Bronchial epithelial cell (primary cell): ENCODE measurements at regions not wholly inside any gene's neighbourhood (a gene's known extent, or its start where the extent isn't known, plus 50 kb on each side); places are given as distances from the start of the nearest gene placed in this dataset.

ENCODE experiments used
- DNase-seq: peaks from one replicate; pipeline ENCODE4 v3.0.0-alpha.2; 2010; ENCODE audit warnings: low read depth
- FAIRE-seq: peaks from 2 replicates; lab custom pipeline; 2011; peaks lifted over from hg19 to GRCh38; lab: Jason Lieb, UNC
- H3K27me3 ChIP-seq: 2 replicates; pipeline ENCODE4 v1.5.1; 2011; ENCODE audit warnings: low read length; ENCODE audit not compliant: control insufficient read depth, insufficient read depth
- H3K36me3 ChIP-seq: 2 replicates; pipeline ENCODE4 v1.5.1; 2011; ENCODE audit warnings: low read length; ENCODE audit not compliant: control insufficient read depth, insufficient read depth
- H3K4me3 ChIP-seq: 2 replicates; pipeline ENCODE4 v1.5.1; 2011; ENCODE audit warnings: mild to moderate bottlenecking, low read depth, low read length, control low read depth
- CTCF ChIP-seq: IDR thresholded peaks from 2 replicates; pipeline ENCODE4 v1.5.1; 2011; ENCODE audit warnings: mild to moderate bottlenecking, moderate library complexity, low read length, control low read depth, inconsistent platforms; ENCODE audit not compliant: insufficient read depth, severe bottlenecking

GRCh38 chr2:67516899-67517530 is 119.9 kb downstream of the ETAA1 start:
- DNase-seq: no peak
- no peaks in the 10 kb centered on the region for H3K36me3 ChIP-seq
- no peaks in the 10 kb centered on the region for H3K27me3 ChIP-seq
- H3K4me3 ChIP-seq: no peak overlapping the region
- no peak for TF ChIP-seq CTCF
- no peak for FAIRE-seq

GRCh38 chr2:67522148-67522547 is 125.0 kb downstream of the ETAA1 start:
- FAIRE-seq (no peak), DNase-seq (no peak)
- no peak for TF ChIP-seq CTCF
- Histone ChIP-seq H3K36me3 (no peaks in the 10 kb centered on the region), H3K27me3 (no peaks in the 10 kb centered on the region), H3K4me3 (no peak overlapping the region)

- Histone ChIP-seq H3K4me3 (no peak overlapping the region), H3K27me3 (no peaks in the 10 kb centered on the region), H3K36me3 (no peaks in the 10 kb centered on the region)
- DNase-seq: peak; percentile 61
- no peak for TF ChIP-seq CTCF
- peak; percentile 13 for FAIRE-seq
These were observed 127.1 kb downstream of the ETAA1 start for GRCh38 chr2:67524213-67524612.

GRCh38 chr2:67524777-67525176 is 127.6 kb downstream of the ETAA1 start:
- no peak for FAIRE-seq

GRCh38 chr2:67526283-67526682 is 129.2 kb downstream of the ETAA1 start:
- DNase-seq (peak; percentile 75), FAIRE-seq (no peak)
- Histone ChIP-seq H3K27me3 (no peaks in the 10 kb centered on the region), H3K4me3 (no peak overlapping the region), H3K36me3 (no peaks in the 10 kb centered on the region)
- no peak for TF ChIP-seq CTCF

More at GRCh38 chr2:67524777-67525176, 127.6 kb downstream of the ETAA1 start:
- Histone ChIP-seq H3K27me3 (no peaks in the 10 kb centered on the region), H3K4me3 (no peak overlapping the region), H3K36me3 (no peaks in the 10 kb centered on the region)
- DNase-seq: peak; percentile 78
- TF ChIP-seq CTCF: no peak

GRCh38 chr2:67528320-67528719 is 131.2 kb downstream of the ETAA1 start:
- FAIRE-seq: peak; percentile 7
- DNase-seq: peak; percentile 93
- H3K4me3 ChIP-seq: no peak overlapping the region
- TF ChIP-seq CTCF: no peak
- no peaks in the 10 kb centered on the region for H3K27me3 ChIP-seq
- H3K36me3 ChIP-seq: no peaks in the 10 kb centered on the region
